Activated CD8-positive, alpha-beta T cell treated with anti-CD3 and anti-CD28 coated beads, Interleukin-2, amount 10 ng/mL, durations not matched to agents 7 days and 5 days (primary cell): ENCODE measurements at regions not wholly inside any gene's neighbourhood (a gene's known extent, or its start where the extent isn't known, plus 50 kb on each side); places are given as distances from the start of the nearest gene placed in this dataset.

ENCODE experiments used
- ATAC-seq: fragments of 150-1000 bp; cut with Tn5 transposase; one replicate; pipeline ENCODE4 v1.10.0; 2021; ENCODE audit warnings: moderate library complexity
- CTCF ChIA-PET: fragments of 350-600 bp; sonication (Branson Sonifier 250); formaldehyde crosslinking; loops from one replicate; lab custom pipeline; 2021; ENCODE audit warnings: antibody characterized with exemption; lab: Charles Lee
- POLR2A ChIA-PET: fragments of 350-600 bp; sonication (Branson Sonifier 250); formaldehyde crosslinking; loops from one replicate; lab custom pipeline; 2021; ENCODE audit warnings: antibody characterized with exemption; lab: Charles Lee
- DNase-seq: peaks from one replicate; pipeline ENCODE4 v3.0.0-alpha.2; 2020
- H3K27ac Mint-ChIP-seq: one replicate; pipeline ENCODE4 v1.8.0; 2021; ENCODE audit warnings: mild to moderate bottlenecking, mixed read lengths
- H3K27me3 Mint-ChIP-seq: one replicate; pipeline ENCODE4 v1.8.0; 2021; ENCODE audit warnings: low read depth, mixed read lengths
- H3K36me3 Mint-ChIP-seq: one replicate; pipeline ENCODE4 v1.8.0; 2021; ENCODE audit warnings: low read depth, mixed read lengths
- H3K4me1 Mint-ChIP-seq: one replicate; pipeline ENCODE4 v1.8.0; 2021; ENCODE audit warnings: low read depth, mixed read lengths
- H3K4me3 Mint-ChIP-seq: one replicate; pipeline ENCODE4 v1.8.0; 2021; ENCODE audit warnings: mild to moderate bottlenecking, mixed read lengths
- H3K9me3 Mint-ChIP-seq: one replicate; pipeline ENCODE4 v1.8.0; 2022; ENCODE audit warnings: mixed read lengths; ENCODE audit not compliant: insufficient read depth

- Mint-ChIP-seq H3K9me3 (no peaks in the 10 kb centered on the region), H3K27ac (no peak overlapping the region), H3K4me3 (no peak overlapping the region), H3K4me1 (no peaks in the 10 kb centered on the region), H3K27me3 (no peaks in the 10 kb centered on the region), H3K36me3 (no peaks in the 10 kb centered on the region)
- POLR2A ChIA-PET = no interaction called here
- ATAC-seq (no peak), DNase-seq (no peak)
- CTCF ChIA-PET = no interaction called here
Observed at GRCh38 chr6:9112544-9112943, 677.2 kb upstream of the SLC35B3 start.

GRCh38 chr6:9103876-9104521 is 668.7 kb upstream of the SLC35B3 start:
- H3K27me3 Mint-ChIP-seq = no peaks in the 10 kb centered on the region
- CTCF ChIA-PET = no interaction called here

GRCh38 chr6:9101920-9102319 is 666.6 kb upstream of the SLC35B3 start:
- POLR2A ChIA-PET = no interaction called here
- Mint-ChIP-seq H3K9me3 (peaks cover 6% of the 10 kb centered on the region), H3K36me3 (no peaks in the 10 kb centered on the region), H3K27me3 (no peaks in the 10 kb centered on the region), H3K4me1 (no peaks in the 10 kb centered on the region), H3K27ac (no peak overlapping the region), H3K4me3 (no peak overlapping the region)
- CTCF ChIA-PET = no interaction called here
- ATAC-seq (no peak), DNase-seq (no peak)

More at GRCh38 chr6:9103876-9104521, 668.7 kb upstream of the SLC35B3 start:
- Mint-ChIP-seq H3K9me3 (peaks cover 6% of the 10 kb centered on the region), H3K4me1 (no peaks in the 10 kb centered on the region), H3K36me3 (no peaks in the 10 kb centered on the region), H3K27ac (no peak overlapping the region), H3K4me3 (no peak overlapping the region)
- DNase-seq = no peak
- ATAC-seq = no peak
- POLR2A ChIA-PET = no interaction called here

- peaks cover 6% of the 10 kb centered on the region for H3K9me3 Mint-ChIP-seq
- H3K4me1 Mint-ChIP-seq = no peaks in the 10 kb centered on the region
- no peaks in the 10 kb centered on the region for H3K36me3 Mint-ChIP-seq
- ChIA-PET CTCF (no interaction called here), POLR2A (no interaction called here)
- no peak overlapping the region for H3K4me3 Mint-ChIP-seq
- no peak for ATAC-seq
- DNase-seq = no peak
- H3K27ac Mint-ChIP-seq = no peak overlapping the region
- H3K27me3 Mint-ChIP-seq = no peaks in the 10 kb centered on the region
Observed at GRCh38 chr6:9100869-9101580, 665.7 kb upstream of the SLC35B3 start.

GRCh38 chr6:9095729-9096128 is 660.4 kb upstream of the SLC35B3 start:
- no peak overlapping the region for H3K27ac Mint-ChIP-seq
- no peaks in the 10 kb centered on the region for H3K4me1 Mint-ChIP-seq
- CTCF ChIA-PET = no interaction called here
- DNase-seq (no peak), ATAC-seq (no peak)
- H3K36me3 Mint-ChIP-seq = no peaks in the 10 kb centered on the region
- H3K27me3 Mint-ChIP-seq = no peaks in the 10 kb centered on the region
- POLR2A ChIA-PET = no interaction called here
- H3K4me3 Mint-ChIP-seq = no peak overlapping the region
- no peaks in the 10 kb centered on the region for H3K9me3 Mint-ChIP-seq

GRCh38 chr6:9095137-9095536 is 659.8 kb upstream of the SLC35B3 start:
- no peak overlapping the region for H3K4me3 Mint-ChIP-seq

GRCh38 chr6:9089724-9090123 is 654.4 kb upstream of the SLC35B3 start:
- Mint-ChIP-seq H3K36me3 (no peaks in the 10 kb centered on the region), H3K4me3 (no peak overlapping the region), H3K9me3 (no peaks in the 10 kb centered on the region), H3K4me1 (peaks cover 9% of the 10 kb centered on the region), H3K27me3 (no peaks in the 10 kb centered on the region), H3K27ac (no peak overlapping the region)
- CTCF ChIA-PET = no interaction called here
- no peak for DNase-seq
- POLR2A ChIA-PET = no interaction called here
- ATAC-seq = no peak

More at GRCh38 chr6:9095137-9095536, 659.8 kb upstream of the SLC35B3 start:
- ChIA-PET CTCF (no interaction called here), POLR2A (no interaction called here)
- H3K27ac Mint-ChIP-seq = no peak overlapping the region
- no peaks in the 10 kb centered on the region for H3K36me3 Mint-ChIP-seq
- H3K9me3 Mint-ChIP-seq = no peaks in the 10 kb centered on the region
- no peaks in the 10 kb centered on the region for H3K27me3 Mint-ChIP-seq
- peaks cover under 1% of the 10 kb centered on the region for H3K4me1 Mint-ChIP-seq
- ATAC-seq = no peak
- DNase-seq = no peak

GRCh38 chr6:9087470-9087869 is 652.1 kb upstream of the SLC35B3 start:
- CTCF ChIA-PET = no interaction called here
- POLR2A ChIA-PET = no interaction called here
- Mint-ChIP-seq H3K4me1 (peaks cover 9% of the 10 kb centered on the region), H3K27ac (no peak overlapping the region), H3K4me3 (no peak overlapping the region), H3K9me3 (no peaks in the 10 kb centered on the region), H3K27me3 (no peaks in the 10 kb centered on the region), H3K36me3 (no peaks in the 10 kb centered on the region)
- no peak for ATAC-seq
- DNase-seq = no peak

- H3K4me1 Mint-ChIP-seq = peaks cover 9% of the 10 kb centered on the region
- no peak overlapping the region for H3K27ac Mint-ChIP-seq
- H3K4me3 Mint-ChIP-seq = no peak overlapping the region
- POLR2A ChIA-PET = no interaction called here
- CTCF ChIA-PET = no interaction called here
- H3K36me3 Mint-ChIP-seq = no peaks in the 10 kb centered on the region
- H3K9me3 Mint-ChIP-seq = no peaks in the 10 kb centered on the region
- no peaks in the 10 kb centered on the region for H3K27me3 Mint-ChIP-seq
- ATAC-seq (no peak), DNase-seq (no peak)
Observed at GRCh38 chr6:9086331-9086730, 651.0 kb upstream of the SLC35B3 start.

GRCh38 chr6:9085709-9086070 is 650.3 kb upstream of the SLC35B3 start:
- CTCF ChIA-PET = no interaction called here

GRCh38 chr6:9085054-9085708 is 649.8 kb upstream of the SLC35B3 start:
- Mint-ChIP-seq H3K27ac (peak overlapping the region; percentile 27), H3K4me3 (no peak overlapping the region), H3K27me3 (no peaks in the 10 kb centered on the region), H3K36me3 (no peaks in the 10 kb centered on the region), H3K4me1 (peaks cover 9% of the 10 kb centered on the region), H3K9me3 (no peaks in the 10 kb centered on the region)
- ChIA-PET CTCF (no interaction called here), POLR2A (no interaction called here)
- DNase-seq = no peak
- ATAC-seq = no peak

More at GRCh38 chr6:9085709-9086070, 650.3 kb upstream of the SLC35B3 start:
- no peak overlapping the region for H3K4me3 Mint-ChIP-seq
- no peaks in the 10 kb centered on the region for H3K27me3 Mint-ChIP-seq
- POLR2A ChIA-PET = no interaction called here
- DNase-seq (no peak), ATAC-seq (no peak)
- peaks cover 9% of the 10 kb centered on the region for H3K4me1 Mint-ChIP-seq
- no peaks in the 10 kb centered on the region for H3K9me3 Mint-ChIP-seq
- H3K27ac Mint-ChIP-seq = no peak overlapping the region
- H3K36me3 Mint-ChIP-seq = no peaks in the 10 kb centered on the region

- DNase-seq = no peak
- H3K9me3 Mint-ChIP-seq = no peaks in the 10 kb centered on the region
- ATAC-seq = no peak
- H3K27ac Mint-ChIP-seq = no peak overlapping the region
- POLR2A ChIA-PET = no interaction called here
- H3K4me1 Mint-ChIP-seq = peaks cover 8% of the 10 kb centered on the region
- H3K4me3 Mint-ChIP-seq = no peak overlapping the region
- no peaks in the 10 kb centered on the region for H3K27me3 Mint-ChIP-seq
- no peaks in the 10 kb centered on the region for H3K36me3 Mint-ChIP-seq
- CTCF ChIA-PET = no interaction called here
Observed at GRCh38 chr6:9083108-9083507, 647.8 kb upstream of the SLC35B3 start.
